ENCODE measurements at regions not wholly inside any gene's neighbourhood (a gene's known extent, or its start where the extent isn't known, plus 50 kb on each side); places are given as distances from the start of the nearest gene placed in this dataset.
"Not testable (repeated sequence)": the region's sequence is repeated elsewhere in the genome, so short reads cannot be mapped to it uniquely, and the experiment has no call there.

DNA sequence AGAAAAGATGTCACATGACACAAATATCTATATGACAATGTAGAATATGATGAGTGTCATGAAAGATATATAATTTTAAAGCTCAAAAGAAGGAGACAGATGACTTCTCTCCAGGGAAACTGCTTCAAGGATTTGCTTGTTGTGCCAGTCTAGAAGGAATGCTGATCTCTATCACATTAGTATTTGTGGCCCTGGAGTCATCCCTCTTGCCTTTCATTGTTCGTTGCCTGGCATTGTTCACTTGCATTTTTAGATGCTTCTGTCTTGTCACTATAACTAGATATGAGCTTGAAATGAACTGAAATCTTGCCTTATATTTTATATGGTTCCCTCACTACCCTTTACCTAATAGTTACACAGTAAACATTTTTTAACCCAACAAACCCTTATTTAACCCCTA is 207.5 kb downstream of the ZNF608 start:
- POLR2A ChIA-PET, result no interaction called here
- ATAC-seq (ENCODE audit: low read depth), result no peak
- Mint-ChIP-seq H3K36me3 (no peaks in the 10 kb centered on the region), H3K9me3 (peaks cover 4% of the 10 kb centered on the region), H3K4me1 (no peaks in the 10 kb centered on the region), H3K4me3 (no peak overlapping the region), H3K27me3 (no peaks in the 10 kb centered on the region), H3K27ac (no peak overlapping the region)
- no peak for DNase-seq

DNA sequence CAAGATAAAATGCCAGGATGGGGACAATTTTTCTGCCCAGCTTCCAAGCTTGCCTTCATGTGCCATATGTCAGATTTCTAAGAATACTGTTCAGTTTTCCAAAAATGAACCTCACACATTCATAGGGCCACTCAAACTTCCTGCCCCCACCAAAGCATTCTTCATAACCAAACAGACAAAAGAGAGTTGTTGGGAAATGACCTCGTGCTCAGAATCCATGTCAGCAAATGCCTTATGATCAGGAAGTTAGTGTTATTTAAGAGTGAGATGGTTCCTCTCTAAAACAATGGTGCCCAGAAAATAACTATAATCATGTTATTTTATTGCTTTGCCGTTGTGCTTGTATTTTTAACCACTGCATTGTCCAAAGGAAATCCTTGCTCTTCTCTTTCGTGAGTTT is 208.2 kb downstream of the ZNF608 start:
- no peak overlapping the region for H3K27ac Mint-ChIP-seq
- H3K27me3 Mint-ChIP-seq, result no peaks in the 10 kb centered on the region
- no peaks in the 10 kb centered on the region for H3K36me3 Mint-ChIP-seq

DNA sequence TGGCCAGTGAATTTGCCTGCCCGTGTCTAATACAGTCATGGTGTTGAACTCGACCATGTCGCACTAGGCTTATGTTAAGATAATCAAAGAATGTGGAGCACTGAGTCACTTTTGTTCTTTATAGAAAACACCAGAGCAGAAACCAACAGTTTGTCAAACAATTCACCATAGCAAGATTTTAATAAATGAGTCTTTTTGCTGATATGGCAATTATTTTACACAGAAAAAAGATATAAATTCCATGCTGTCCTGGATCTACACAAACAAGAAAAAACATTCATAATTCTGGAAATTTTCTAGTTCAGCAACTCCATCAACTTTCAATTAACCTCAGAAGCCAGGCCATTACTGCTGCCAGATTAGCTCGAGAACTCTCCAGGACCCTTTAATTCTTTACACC is 208.9 kb downstream of the ZNF608 start:
- no peaks in the 10 kb centered on the region for H3K27me3 Mint-ChIP-seq
- H3K36me3 Mint-ChIP-seq, result no peaks in the 10 kb centered on the region
- no peak for DNase-seq
- H3K4me3 Mint-ChIP-seq, result no peak overlapping the region
- no peak for ATAC-seq (ENCODE audit: low read depth)
- H3K4me1 Mint-ChIP-seq, result no peaks in the 10 kb centered on the region
- peaks cover 8% of the 10 kb centered on the region for H3K9me3 Mint-ChIP-seq
- no peak overlapping the region for H3K27ac Mint-ChIP-seq
- POLR2A ChIA-PET, result no interaction called here

More for the DNA sequence above, 208.2 kb downstream of the ZNF608 start:
- peaks cover 7% of the 10 kb centered on the region for H3K9me3 Mint-ChIP-seq
- POLR2A ChIA-PET, result no interaction called here
- no peaks in the 10 kb centered on the region for H3K4me1 Mint-ChIP-seq
- DNase-seq (no peak), ATAC-seq (ENCODE audit: low read depth) (no peak)
- no peak overlapping the region for H3K4me3 Mint-ChIP-seq

DNA sequence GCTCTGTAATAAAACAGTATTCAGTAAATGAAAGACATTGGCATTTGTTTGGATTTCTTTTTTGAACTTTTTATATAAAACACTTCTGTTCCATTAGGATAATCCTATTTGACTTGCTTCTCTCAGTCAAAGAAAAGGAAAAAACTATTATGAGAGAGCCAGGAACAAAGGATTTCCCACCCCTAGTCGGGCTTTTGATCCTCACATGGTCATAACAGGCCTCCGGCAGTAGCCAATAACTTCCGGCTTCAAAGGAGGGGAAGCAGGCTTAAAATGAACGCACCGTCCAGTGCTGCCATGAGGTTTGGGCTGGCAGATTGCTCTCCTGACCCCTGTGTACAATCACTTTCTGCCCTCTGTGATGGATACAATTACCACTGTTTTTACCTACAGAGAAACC is 209.3 kb downstream of the ZNF608 start:
- ATAC-seq (ENCODE audit: low read depth) (no peak), DNase-seq (no peak)
- Mint-ChIP-seq H3K27ac (no peak overlapping the region), H3K9me3 (peaks cover 8% of the 10 kb centered on the region), H3K4me3 (no peak overlapping the region), H3K27me3 (no peaks in the 10 kb centered on the region), H3K4me1 (no peaks in the 10 kb centered on the region), H3K36me3 (no peaks in the 10 kb centered on the region)
- POLR2A ChIA-PET, result no interaction called here

DNA sequence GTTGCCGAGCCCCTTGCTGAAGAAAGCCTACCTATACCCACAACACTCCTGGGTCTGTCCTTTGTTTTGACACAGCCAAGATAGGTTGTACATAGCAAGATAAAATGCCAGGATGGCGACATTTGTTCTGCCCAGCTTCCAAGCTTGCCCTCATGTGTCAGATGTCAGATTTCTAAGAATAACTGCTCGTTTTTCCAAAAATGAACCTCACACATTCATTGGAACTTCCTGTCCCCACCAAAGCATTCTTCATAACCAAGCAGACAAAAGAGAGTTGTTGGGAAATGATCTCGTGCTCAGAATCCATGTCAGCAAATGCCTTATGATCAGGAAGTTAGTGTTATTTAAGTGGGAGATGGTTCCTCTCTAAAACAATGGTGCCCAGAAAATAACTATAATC is 210.1 kb downstream of the ZNF608 start:
- Mint-ChIP-seq H3K4me3 (no peak overlapping the region), H3K4me1 (no peaks in the 10 kb centered on the region), H3K27ac (no peak overlapping the region), H3K36me3 (no peaks in the 10 kb centered on the region), H3K27me3 (no peaks in the 10 kb centered on the region), H3K9me3 (peaks cover 8% of the 10 kb centered on the region)
- ATAC-seq (ENCODE audit: low read depth) (no peak), DNase-seq (no peak)
- POLR2A ChIA-PET, result no interaction called here

DNA sequence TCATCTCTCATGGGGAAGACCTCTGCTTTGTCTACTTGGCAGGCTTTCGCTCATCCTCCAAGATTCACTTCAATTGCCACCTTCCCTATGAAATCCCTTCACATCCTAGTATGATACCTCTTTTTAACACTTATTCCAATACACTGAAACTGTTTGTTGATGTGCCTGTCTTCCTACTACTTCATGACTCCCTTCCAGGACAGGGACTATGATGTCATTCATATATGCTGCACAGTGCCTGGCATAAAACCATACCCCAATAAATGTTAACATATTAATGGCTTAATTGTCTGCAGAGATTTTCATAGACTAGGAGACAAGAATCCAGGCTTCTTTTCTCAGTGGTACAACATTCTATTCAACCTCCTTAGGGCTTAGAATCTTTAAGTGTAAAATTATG is 215.5 kb downstream of the ZNF608 start:
- H3K27ac Mint-ChIP-seq, result no peak overlapping the region
- no peaks in the 10 kb centered on the region for H3K27me3 Mint-ChIP-seq
- no peaks in the 10 kb centered on the region for H3K36me3 Mint-ChIP-seq
- POLR2A ChIA-PET, result no interaction called here
- peaks cover 10% of the 10 kb centered on the region for H3K9me3 Mint-ChIP-seq
- ATAC-seq (ENCODE audit: low read depth) (no peak), DNase-seq (no peak)
- no peaks in the 10 kb centered on the region for H3K4me1 Mint-ChIP-seq
- H3K4me3 Mint-ChIP-seq, result no peak overlapping the region

DNA sequence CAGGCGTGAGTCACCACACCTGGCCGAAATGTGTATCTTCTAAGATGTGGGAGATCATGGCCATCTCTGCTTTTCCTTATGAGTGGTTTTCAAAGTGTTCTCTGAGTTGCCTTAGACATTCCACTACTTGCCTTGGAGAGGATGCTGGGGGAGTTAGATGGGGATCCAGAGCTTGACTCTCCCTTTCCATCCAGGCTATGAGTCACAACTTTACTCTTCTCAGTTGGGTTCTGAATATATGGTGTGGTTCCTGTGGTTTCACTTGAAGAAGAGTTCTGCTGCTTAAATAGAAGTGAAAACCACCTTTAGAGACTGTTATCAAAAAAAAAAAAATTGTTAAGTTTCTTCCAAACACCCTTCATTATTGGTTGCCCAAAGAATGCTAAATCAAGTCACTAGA is 217.6 kb downstream of the ZNF608 start:
- Mint-ChIP-seq H3K4me3 (no peak overlapping the region), H3K36me3 (no peaks in the 10 kb centered on the region), H3K27ac (no peak overlapping the region), H3K4me1 (no peaks in the 10 kb centered on the region), H3K27me3 (no peaks in the 10 kb centered on the region), H3K9me3 (peaks cover 14% of the 10 kb centered on the region)
- POLR2A ChIA-PET, result no interaction called here
- ATAC-seq (ENCODE audit: low read depth) (no peak), DNase-seq (no peak)

DNA sequence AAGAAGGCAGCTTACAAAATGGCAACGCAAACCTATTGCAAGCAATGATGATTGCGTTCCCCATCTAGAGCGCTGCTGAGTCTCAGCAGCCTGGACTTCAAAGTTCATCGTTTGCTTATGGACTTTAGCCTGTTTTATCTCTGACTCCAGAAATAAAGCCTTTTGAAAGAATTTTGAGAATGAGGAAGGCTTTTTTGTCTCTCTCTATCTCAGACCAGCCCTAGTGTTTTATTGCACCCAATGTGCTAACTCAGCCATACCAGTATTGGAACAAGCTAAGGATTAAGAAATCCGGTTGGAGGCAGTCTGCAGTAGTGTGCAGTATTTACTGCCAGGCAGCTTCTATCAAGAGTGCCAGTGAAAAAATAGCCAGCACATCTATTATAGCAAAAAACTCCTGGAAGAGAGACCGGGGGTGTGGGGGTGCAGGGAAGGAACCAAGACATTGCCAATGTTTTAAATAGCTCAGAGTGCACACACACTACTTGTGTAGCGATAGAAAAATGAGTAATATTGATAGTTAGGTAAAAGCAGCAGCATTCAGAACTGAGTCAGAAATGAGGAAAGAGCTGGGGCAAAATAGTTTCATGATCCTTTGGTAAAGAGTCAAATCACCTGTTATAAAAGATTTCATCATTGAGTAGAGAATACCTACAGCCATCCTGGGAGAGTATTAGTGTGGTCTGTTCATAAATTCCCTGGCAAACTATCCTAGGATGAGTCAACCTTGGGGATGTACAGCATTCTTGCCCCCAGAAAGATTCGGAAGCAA is 219.0 kb downstream of the ZNF608 start:
- no peaks in the 10 kb centered on the region for H3K36me3 Mint-ChIP-seq
- no peak for DNase-seq
- peaks cover 9% of the 10 kb centered on the region for H3K9me3 Mint-ChIP-seq
- no peak overlapping the region for H3K4me3 Mint-ChIP-seq
- no peaks in the 10 kb centered on the region for H3K4me1 Mint-ChIP-seq
- POLR2A ChIA-PET, result no interaction called here
- ATAC-seq (ENCODE audit: low read depth), result no peak
- no peaks in the 10 kb centered on the region for H3K27me3 Mint-ChIP-seq
- H3K27ac Mint-ChIP-seq, result no peak overlapping the region

DNA sequence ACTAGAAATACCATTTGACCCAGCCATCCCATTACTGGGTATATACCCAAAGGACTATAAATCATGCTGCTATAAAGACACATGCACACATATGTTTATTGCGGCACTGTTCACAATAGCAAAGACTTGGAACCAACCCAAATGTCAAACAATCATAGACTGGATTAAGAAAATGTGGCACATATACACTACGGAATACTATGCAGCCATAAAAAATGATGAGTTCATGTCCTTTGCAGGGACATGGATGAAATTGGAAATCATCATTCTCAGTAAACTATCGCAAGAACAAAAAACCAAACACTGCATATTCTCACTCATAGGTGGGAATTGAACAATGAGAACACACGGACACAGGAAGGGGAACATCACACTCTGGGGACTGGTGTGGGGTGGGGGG is 220.4 kb downstream of the ZNF608 start:
- not testable (repeated sequence) for H3K27ac Mint-ChIP-seq

DNA sequence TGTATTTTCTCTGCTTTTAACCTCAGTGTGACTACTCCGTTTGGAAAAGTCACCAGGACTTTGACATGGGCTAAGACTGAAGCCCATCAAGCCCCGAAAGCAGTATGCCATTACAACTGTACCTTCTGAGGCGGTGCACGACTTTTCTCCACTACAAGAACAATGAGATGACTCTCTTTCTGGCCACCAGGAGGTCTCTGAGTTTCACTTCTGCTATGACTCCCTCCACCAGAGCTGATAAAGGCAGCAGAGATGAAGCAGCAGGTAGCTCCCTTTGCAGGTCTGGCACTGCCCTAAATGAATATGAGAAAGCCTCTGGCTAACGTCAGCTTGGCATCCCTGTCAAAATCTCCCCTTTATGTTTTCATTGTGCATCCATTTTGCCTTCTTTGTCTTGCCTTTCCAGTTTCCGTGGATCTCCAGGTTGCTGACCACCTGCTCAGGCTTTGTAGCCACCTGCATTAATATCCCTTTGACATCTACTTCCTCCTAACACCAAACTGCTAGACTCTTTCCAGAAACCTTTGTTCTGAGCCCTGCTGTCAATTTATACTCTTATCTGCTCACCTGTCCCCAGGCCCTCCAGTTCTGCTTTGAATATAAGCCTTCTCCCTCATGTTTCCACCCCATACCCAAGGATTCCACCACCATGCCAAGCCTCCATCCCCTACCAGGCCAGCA is 221.7 kb downstream of the ZNF608 start:
- no peak overlapping the region for H3K4me3 Mint-ChIP-seq
- DNase-seq, result no peak
- no peak for ATAC-seq (ENCODE audit: low read depth)
- H3K27ac Mint-ChIP-seq, result no peak overlapping the region
- H3K27me3 Mint-ChIP-seq, result no peaks in the 10 kb centered on the region
- no peaks in the 10 kb centered on the region for H3K36me3 Mint-ChIP-seq
- H3K9me3 Mint-ChIP-seq, result peaks cover 6% of the 10 kb centered on the region
- no peaks in the 10 kb centered on the region for H3K4me1 Mint-ChIP-seq
- POLR2A ChIA-PET, result no interaction called here

More for the DNA sequence above, 220.4 kb downstream of the ZNF608 start:
- POLR2A ChIA-PET; H3K4me1 Mint-ChIP-seq; H3K4me3 Mint-ChIP-seq; ATAC-seq (ENCODE audit: low read depth); H3K36me3 Mint-ChIP-seq; DNase-seq; H3K9me3 Mint-ChIP-seq; H3K27me3 Mint-ChIP-seq: not testable (repeated sequence)

DNA sequence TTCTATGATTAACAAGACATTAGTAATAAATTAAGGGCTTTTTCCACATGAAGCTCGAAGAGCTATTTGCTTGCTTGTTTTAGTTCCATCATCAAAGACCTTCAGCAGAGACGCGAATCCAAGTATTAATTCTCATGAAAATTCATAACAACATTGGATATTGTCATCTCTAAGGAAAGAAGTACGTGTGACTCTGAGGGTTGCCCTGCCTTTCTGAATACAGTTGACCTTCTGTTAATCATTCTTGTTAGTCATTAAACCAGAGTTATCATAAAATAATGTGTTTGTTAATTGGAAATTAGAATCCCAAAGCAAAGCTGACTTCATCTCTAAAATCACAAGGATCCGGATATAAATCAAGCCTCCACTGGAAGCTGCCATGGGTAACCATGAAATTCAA is 222.5 kb downstream of the ZNF608 start:
- peaks cover 6% of the 10 kb centered on the region for H3K9me3 Mint-ChIP-seq
- POLR2A ChIA-PET, result no interaction called here
- ATAC-seq (ENCODE audit: low read depth), result no peak

DNA sequence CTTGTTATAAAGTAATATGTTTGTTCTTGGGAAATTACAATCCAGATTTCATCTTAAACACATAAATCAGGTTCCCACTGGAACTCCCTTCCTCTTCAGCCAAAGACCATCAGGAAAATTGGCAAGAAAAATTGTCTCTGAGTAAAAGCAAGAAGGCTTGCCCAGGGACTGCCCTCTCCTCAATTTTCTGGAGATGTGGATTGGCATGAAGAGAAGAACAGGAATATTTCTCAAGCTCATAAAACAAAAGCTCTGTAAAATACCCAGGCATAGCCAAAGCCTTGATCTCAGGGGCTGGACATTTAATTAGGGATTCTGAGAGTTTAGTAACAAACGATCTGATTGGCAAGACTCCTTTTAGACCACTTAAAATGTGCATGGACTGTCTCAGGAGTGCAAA is 223.4 kb downstream of the ZNF608 start:
- Mint-ChIP-seq H3K9me3 (peaks cover 6% of the 10 kb centered on the region), H3K36me3 (no peaks in the 10 kb centered on the region), H3K27ac (no peak overlapping the region), H3K4me3 (no peak overlapping the region), H3K4me1 (no peaks in the 10 kb centered on the region), H3K27me3 (no peaks in the 10 kb centered on the region)
- POLR2A ChIA-PET, result no interaction called here
- no peak for ATAC-seq (ENCODE audit: low read depth)
- DNase-seq, result no peak

More for the DNA sequence above, 222.5 kb downstream of the ZNF608 start:
- H3K4me3 Mint-ChIP-seq, result no peak overlapping the region
- no peaks in the 10 kb centered on the region for H3K36me3 Mint-ChIP-seq
- H3K27ac Mint-ChIP-seq, result no peak overlapping the region
- DNase-seq, result no peak
- H3K4me1 Mint-ChIP-seq, result no peaks in the 10 kb centered on the region
- H3K27me3 Mint-ChIP-seq, result no peaks in the 10 kb centered on the region

DNA sequence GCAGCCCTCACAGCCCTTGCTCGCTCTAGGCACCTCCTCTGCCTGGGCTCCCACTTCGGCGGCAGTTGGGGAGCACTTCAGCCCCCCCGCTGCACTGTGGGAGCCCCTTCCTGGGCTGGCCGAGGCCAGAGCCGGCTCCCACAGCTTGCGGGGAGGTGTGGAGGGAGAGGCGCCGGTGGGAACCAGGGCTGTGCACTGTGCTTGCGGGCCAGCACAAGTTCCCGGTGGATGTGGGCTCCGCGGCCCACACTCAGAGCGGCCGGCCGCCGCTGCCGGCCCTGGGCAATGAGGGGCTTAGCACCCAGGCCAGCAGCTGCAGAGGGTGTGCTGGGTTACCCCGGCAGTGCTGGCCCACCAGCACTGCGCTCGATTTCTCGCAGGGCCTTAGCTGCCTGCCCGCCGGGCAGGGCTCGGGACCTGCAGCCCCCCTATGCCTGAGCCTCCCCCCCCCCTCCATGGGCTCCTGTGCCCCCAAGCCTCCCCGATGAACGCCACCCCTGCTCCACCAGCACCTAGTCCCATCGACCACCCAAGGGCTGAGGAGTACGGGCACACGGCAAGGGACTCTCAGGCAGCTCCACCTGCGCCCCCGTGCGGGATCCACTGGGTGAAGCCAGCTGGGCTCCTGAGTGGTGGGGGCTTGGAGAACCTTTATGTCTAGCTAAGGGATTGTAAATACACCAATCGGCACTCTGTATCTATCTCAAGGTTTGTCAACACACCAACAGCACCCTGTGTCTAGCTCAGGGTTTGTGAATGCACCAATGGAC is 224.8 kb downstream of the ZNF608 start:
- DNase-seq, result no peak
- Mint-ChIP-seq H3K36me3 (no peaks in the 10 kb centered on the region), H3K27me3 (no peaks in the 10 kb centered on the region), H3K9me3 (peaks cover 5% of the 10 kb centered on the region), H3K4me1 (no peaks in the 10 kb centered on the region), H3K27ac (no peak overlapping the region), H3K4me3 (no peak overlapping the region)
- ATAC-seq (ENCODE audit: low read depth), result no peak
- POLR2A ChIA-PET, result no interaction called here

DNA sequence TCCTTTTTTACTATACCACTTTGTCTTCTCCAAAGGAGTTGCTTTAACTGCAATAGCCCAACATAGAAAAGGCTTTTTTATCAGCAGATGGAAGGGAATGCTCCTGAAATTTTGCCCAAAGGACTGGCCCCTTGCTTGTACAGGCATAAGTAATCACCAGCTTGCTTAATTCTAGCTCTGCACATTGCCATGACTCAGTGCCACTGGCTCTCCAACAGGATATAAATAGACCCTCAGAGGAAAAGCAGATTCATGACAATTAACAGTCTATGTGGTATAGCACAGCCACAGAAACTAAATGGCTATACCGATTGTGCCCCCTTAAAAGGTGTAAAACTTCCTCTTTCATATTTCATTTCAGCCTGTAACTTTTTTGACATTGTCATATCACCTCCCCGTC is 227.0 kb downstream of the ZNF608 start:
- no peaks in the 10 kb centered on the region for H3K9me3 Mint-ChIP-seq
- no peak overlapping the region for H3K27ac Mint-ChIP-seq
- H3K27me3 Mint-ChIP-seq, result no peaks in the 10 kb centered on the region
- no peaks in the 10 kb centered on the region for H3K36me3 Mint-ChIP-seq
- no peak overlapping the region for H3K4me3 Mint-ChIP-seq
- POLR2A ChIA-PET, result no interaction called here
- DNase-seq, result no peak
- H3K4me1 Mint-ChIP-seq, result no peaks in the 10 kb centered on the region
- ATAC-seq (ENCODE audit: low read depth), result no peak

Measured in activated naive CD8-positive, alpha-beta T cell treated with anti-CD3 and anti-CD28 coated beads, Interleukin-2, amount 10 ng/mL, durations not matched to agents 7 days and 5 days (primary cell).